ENCODE measurements at regions not wholly inside any gene's neighbourhood (a gene's known extent, or its start where the extent isn't known, plus 50 kb on each side); places are given as distances from the start of the nearest gene placed in this dataset.
A peak's percentile ranks its signal among the peaks of the same experiment; 100 is the strongest.

GRCh38 chr12:105955976-105956375 lies 182.8 kb downstream of the NUAK1 start:
- Histone ChIP-seq H2BK120ac (ENCODE audit: insufficient read depth, low read length, poor library complexity) (no peak overlapping the region), H3K79me1 (ENCODE audit: low read length) (peaks cover 8% of the 10 kb centered on the region), H2BK12ac (ENCODE audit: low read length) (no peak overlapping the region), H2AK5ac (ENCODE audit: low read length) (no peak overlapping the region), H3K27me3 (ENCODE audit: insufficient read depth, low read length) (no peaks in the 10 kb centered on the region), H4K91ac (ENCODE audit: low read depth, low read length) (no peak overlapping the region), H3K27ac (ENCODE audit: low read depth, low read length) (no peak overlapping the region), H4K12ac (ENCODE audit: low read depth, low read length) (no peak overlapping the region), H3K14ac (ENCODE audit: low read length) (no peak overlapping the region), H3K18ac (ENCODE audit: low read length) (no peak overlapping the region), H3K4me3 (ENCODE audit: low read depth, low read length) (no peak overlapping the region), H3K4me1 (ENCODE audit: control insufficient read depth in 1 of 2, insufficient read depth in 2 of 2, low read length in 2 of 2) (peaks cover 5 to 6% of the 10 kb centered on the region in 2 experiments), H3K4ac (ENCODE audit: low read depth, low read length) (no peak overlapping the region), H3K23ac (ENCODE audit: low read length) (no peak overlapping the region), H2AFZ (ENCODE audit: insufficient read depth, low read length, poor library complexity) (no peak overlapping the region), H3K9ac (ENCODE audit: low read length) (no peak overlapping the region), H3K9me3 (ENCODE audit: insufficient read depth, low read depth, low read length) (no peaks in the 10 kb centered on the region), H3K36me3 (ENCODE audit: control insufficient read depth in 1 of 2, insufficient read depth in 2 of 2, low read length in 2 of 2) (no peaks in the 10 kb centered on the region), H2BK5ac (ENCODE audit: low read depth, low read length, poor library complexity) (no peak overlapping the region), H3K4me2 (ENCODE audit: low read length) (no peak overlapping the region), H3K79me2 (ENCODE audit: control insufficient read depth, insufficient read depth, low read length, poor library complexity) (no peaks in the 10 kb centered on the region), H4K8ac (ENCODE audit: low read depth, low read length) (no peak overlapping the region)
- DNase-seq: peak in 1 of 2 donors; percentile 69
- WGBS (ENCODE audit: extremely low coverage, insufficient coverage, insufficient read length): no CpG with 5 or more reads among the region's 2 CpGs

- no peak for DNase-seq
- H3K79me2 ChIP-seq (ENCODE audit: control insufficient read depth, insufficient read depth, low read length, poor library complexity): no peaks in the 10 kb centered on the region
- no peaks in the 10 kb centered on the region for H3K27me3 ChIP-seq (ENCODE audit: insufficient read depth, low read length)
- no peak overlapping the region for H2AK5ac ChIP-seq (ENCODE audit: low read length)
- H3K9ac ChIP-seq (ENCODE audit: low read length): no peak overlapping the region
- H3K23ac ChIP-seq (ENCODE audit: low read length): no peak overlapping the region
- H3K4me2 ChIP-seq (ENCODE audit: low read length): no peak overlapping the region
- H3K4me3 ChIP-seq (ENCODE audit: low read depth, low read length): no peak overlapping the region
- H4K12ac ChIP-seq (ENCODE audit: low read depth, low read length): no peak overlapping the region
- H2AFZ ChIP-seq (ENCODE audit: insufficient read depth, low read length, poor library complexity): no peak overlapping the region
- peaks cover 5 to 6% of the 10 kb centered on the region in 2 experiments for H3K4me1 ChIP-seq (ENCODE audit: control insufficient read depth in 1 of 2, insufficient read depth in 2 of 2, low read length in 2 of 2)
- peak overlapping the region; percentile 50 for H2BK12ac ChIP-seq (ENCODE audit: low read length)
- no peak overlapping the region for H2BK120ac ChIP-seq (ENCODE audit: insufficient read depth, low read length, poor library complexity)
- H3K9me3 ChIP-seq (ENCODE audit: insufficient read depth, low read depth, low read length): no peaks in the 10 kb centered on the region
- no peak overlapping the region for H3K18ac ChIP-seq (ENCODE audit: low read length)
- H4K8ac ChIP-seq (ENCODE audit: low read depth, low read length): no peak overlapping the region
- H2BK5ac ChIP-seq (ENCODE audit: low read depth, low read length, poor library complexity): no peak overlapping the region
- H3K27ac ChIP-seq (ENCODE audit: low read depth, low read length): no peak overlapping the region
- H3K79me1 ChIP-seq (ENCODE audit: low read length): peaks cover 8% of the 10 kb centered on the region
- no peaks in the 10 kb centered on the region for H3K36me3 ChIP-seq (ENCODE audit: control insufficient read depth in 1 of 2, insufficient read depth in 2 of 2, low read length in 2 of 2)
- peak overlapping the region; percentile 33 for H4K91ac ChIP-seq (ENCODE audit: low read depth, low read length)
- WGBS (ENCODE audit: extremely low coverage, insufficient coverage, insufficient read length): no CpG with 5 or more reads among the region's 2 CpGs
- no peak overlapping the region for H3K14ac ChIP-seq (ENCODE audit: low read length)
- no peak overlapping the region for H3K4ac ChIP-seq (ENCODE audit: low read depth, low read length)
Observed at GRCh38 chr12:105956662-105957457, 181.9 kb downstream of the NUAK1 start.

GRCh38 chr12:105960319-105961083 lies 178.3 kb downstream of the NUAK1 start:
- WGBS (ENCODE audit: extremely low coverage, insufficient coverage, insufficient read length): no CpG with 5 or more reads among the region's 3 CpGs
- no peak overlapping the region for H4K12ac ChIP-seq (ENCODE audit: low read depth, low read length)
- H3K4me1 ChIP-seq (ENCODE audit: control insufficient read depth in 1 of 2, insufficient read depth in 2 of 2, low read length in 2 of 2): peaks cover 5 to 6% of the 10 kb centered on the region in 2 experiments
- no peak overlapping the region for H3K14ac ChIP-seq (ENCODE audit: low read length)
- H3K4me3 ChIP-seq (ENCODE audit: low read depth, low read length): no peak overlapping the region
- no peaks in the 10 kb centered on the region for H3K36me3 ChIP-seq (ENCODE audit: control insufficient read depth in 1 of 2, insufficient read depth in 2 of 2, low read length in 2 of 2)
- peaks cover 9% of the 10 kb centered on the region for H3K79me1 ChIP-seq (ENCODE audit: low read length)
- no peak overlapping the region for H3K27ac ChIP-seq (ENCODE audit: low read depth, low read length)
- no peak overlapping the region for H3K23ac ChIP-seq (ENCODE audit: low read length)
- no peak overlapping the region for H4K91ac ChIP-seq (ENCODE audit: low read depth, low read length)
- no peak overlapping the region for H3K9ac ChIP-seq (ENCODE audit: low read length)
- H2AFZ ChIP-seq (ENCODE audit: insufficient read depth, low read length, poor library complexity): no peak overlapping the region
- no peak overlapping the region for H3K4me2 ChIP-seq (ENCODE audit: low read length)
- H2BK12ac ChIP-seq (ENCODE audit: low read length): no peak overlapping the region
- peak in 1 of 2 donors; percentile 25 for DNase-seq
- H2BK5ac ChIP-seq (ENCODE audit: low read depth, low read length, poor library complexity): no peak overlapping the region
- H3K18ac ChIP-seq (ENCODE audit: low read length): no peak overlapping the region
- no peak overlapping the region for H2BK120ac ChIP-seq (ENCODE audit: insufficient read depth, low read length, poor library complexity)
- no peaks in the 10 kb centered on the region for H3K9me3 ChIP-seq (ENCODE audit: insufficient read depth, low read depth, low read length)
- no peaks in the 10 kb centered on the region for H3K27me3 ChIP-seq (ENCODE audit: insufficient read depth, low read length)
- no peak overlapping the region for H3K4ac ChIP-seq (ENCODE audit: low read depth, low read length)
- H3K79me2 ChIP-seq (ENCODE audit: control insufficient read depth, insufficient read depth, low read length, poor library complexity): no peaks in the 10 kb centered on the region
- no peak overlapping the region for H2AK5ac ChIP-seq (ENCODE audit: low read length)
- peak overlapping the region; percentile 2 for H4K8ac ChIP-seq (ENCODE audit: low read depth, low read length)

- Histone ChIP-seq H3K36me3 (ENCODE audit: control insufficient read depth in 1 of 2, insufficient read depth in 2 of 2, low read length in 2 of 2) (no peaks in the 10 kb centered on the region), H3K4me2 (ENCODE audit: low read length) (no peak overlapping the region), H3K79me2 (ENCODE audit: control insufficient read depth, insufficient read depth, low read length, poor library complexity) (no peaks in the 10 kb centered on the region), H3K18ac (ENCODE audit: low read length) (no peak overlapping the region), H2BK12ac (ENCODE audit: low read length) (peak overlapping the region; percentile 53), H3K14ac (ENCODE audit: low read length) (no peak overlapping the region), H4K12ac (ENCODE audit: low read depth, low read length) (no peak overlapping the region), H3K9me3 (ENCODE audit: insufficient read depth, low read depth, low read length) (no peaks in the 10 kb centered on the region), H3K9ac (ENCODE audit: low read length) (no peak overlapping the region), H2BK5ac (ENCODE audit: low read depth, low read length, poor library complexity) (no peak overlapping the region), H2BK120ac (ENCODE audit: insufficient read depth, low read length, poor library complexity) (no peak overlapping the region), H3K79me1 (ENCODE audit: low read length) (peaks cover 8% of the 10 kb centered on the region), H3K23ac (ENCODE audit: low read length) (no peak overlapping the region), H3K4me3 (ENCODE audit: low read depth, low read length) (no peak overlapping the region), H2AK5ac (ENCODE audit: low read length) (no peak overlapping the region), H3K27ac (ENCODE audit: low read depth, low read length) (no peak overlapping the region), H3K27me3 (ENCODE audit: insufficient read depth, low read length) (no peaks in the 10 kb centered on the region), H3K4me1 (ENCODE audit: control insufficient read depth in 1 of 2, insufficient read depth in 2 of 2, low read length in 2 of 2) (peaks cover 5 to 6% of the 10 kb centered on the region in 2 experiments), H3K4ac (ENCODE audit: low read depth, low read length) (no peak overlapping the region), H4K91ac (ENCODE audit: low read depth, low read length) (no peak overlapping the region), H4K8ac (ENCODE audit: low read depth, low read length) (peak overlapping the region; percentile 53), H2AFZ (ENCODE audit: insufficient read depth, low read length, poor library complexity) (no peak overlapping the region)
- WGBS (ENCODE audit: extremely low coverage, insufficient coverage, insufficient read length): no CpG with 5 or more reads among the region's 1 CpG
- no peak for DNase-seq
Observed at GRCh38 chr12:105961821-105962671, 176.7 kb downstream of the NUAK1 start.
